NCI-H187 (cell line): ENCODE measurements at regions not wholly inside any gene's neighbourhood (a gene's known extent, or its start where the extent isn't known, plus 50 kb on each side); places are given as distances from the start of the nearest gene placed in this dataset.
"Not testable (repeated sequence)": the region's sequence is repeated elsewhere in the genome, so short reads cannot be mapped to it uniquely, and the experiment has no call there.

ENCODE experiments used
- DNase-seq, 2 experiments: peaks; one replicate each; lab custom pipeline; 2025; lab: John Stamatoyannopoulos, UW

GRCh38 chr12:31820832-31821231 lies 92.0 kb upstream of the AMN1 start:
- DNase-seq = peak in 1 of 2 experiments; percentile 29

DNA sequence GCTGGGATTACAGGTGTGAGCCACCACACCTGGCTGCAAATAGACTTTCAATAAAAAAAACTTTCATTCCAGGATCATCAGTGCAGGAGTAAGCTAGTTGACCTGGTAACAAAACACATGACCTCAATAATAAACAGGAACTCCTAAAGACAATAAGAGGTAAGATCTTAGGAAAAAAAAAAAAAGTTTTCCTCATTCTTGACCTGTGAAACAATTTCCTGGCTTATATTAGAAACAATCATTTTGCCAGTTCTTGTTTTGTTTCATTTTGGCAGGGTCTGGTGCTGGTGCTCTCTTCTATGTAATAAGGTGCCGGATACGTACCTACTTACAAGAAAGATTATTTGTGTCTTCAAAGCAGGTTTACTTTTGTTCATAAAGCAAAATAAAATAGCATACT lies 90.6 kb upstream of the AMN1 start:
- no peak for DNase-seq

DNA sequence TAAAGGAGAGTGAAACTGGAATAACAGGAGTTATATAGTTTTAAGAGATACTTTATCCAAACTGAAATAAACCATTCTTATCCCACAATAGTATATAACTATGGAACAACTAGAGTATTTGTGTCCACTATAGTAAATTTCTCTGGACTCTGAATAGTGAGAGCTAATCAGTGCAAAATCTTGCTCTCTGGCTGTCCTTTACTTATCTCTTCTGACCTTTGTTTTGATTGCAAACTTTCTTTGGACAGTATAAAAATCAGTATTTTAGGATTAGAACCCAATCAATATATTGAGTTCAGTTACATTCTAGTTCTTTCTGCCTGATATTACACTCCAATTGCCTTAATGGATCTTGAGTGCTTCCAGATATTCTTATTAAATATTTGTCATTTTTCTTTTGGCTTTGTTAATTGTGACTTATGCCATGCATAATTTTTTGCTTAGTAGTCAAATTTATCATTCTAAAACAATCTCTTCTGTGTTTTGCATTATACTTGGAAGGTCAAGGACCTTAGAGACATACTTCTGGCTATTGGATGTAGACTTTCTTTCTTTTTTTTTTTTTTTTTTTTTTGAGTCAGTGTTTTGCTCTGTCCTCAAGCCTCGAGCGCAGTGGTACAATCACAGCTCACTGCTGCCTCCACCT lies 89.9 kb upstream of the AMN1 start:
- DNase-seq = no peak

DNA sequence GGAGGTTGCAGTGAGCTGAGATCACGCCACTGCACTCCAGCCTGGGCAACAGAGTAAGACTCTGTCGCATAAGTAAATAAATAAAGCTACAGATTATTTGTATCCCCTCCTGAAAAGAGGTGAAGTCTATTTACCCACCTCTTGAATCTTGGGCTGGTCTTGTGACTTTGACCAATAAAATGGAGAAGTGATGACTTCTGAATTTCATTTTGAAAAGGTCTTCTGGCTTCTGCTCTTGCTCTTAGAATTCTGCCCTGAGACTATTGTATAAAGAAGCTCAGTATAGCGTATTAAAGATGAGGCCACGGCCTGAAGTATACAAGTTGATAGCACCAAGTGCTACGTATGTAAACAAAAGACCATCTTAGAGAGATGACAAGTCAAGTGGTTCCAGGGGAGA lies 88.3 kb upstream of the AMN1 start:
- DNase-seq = no peak

DNA sequence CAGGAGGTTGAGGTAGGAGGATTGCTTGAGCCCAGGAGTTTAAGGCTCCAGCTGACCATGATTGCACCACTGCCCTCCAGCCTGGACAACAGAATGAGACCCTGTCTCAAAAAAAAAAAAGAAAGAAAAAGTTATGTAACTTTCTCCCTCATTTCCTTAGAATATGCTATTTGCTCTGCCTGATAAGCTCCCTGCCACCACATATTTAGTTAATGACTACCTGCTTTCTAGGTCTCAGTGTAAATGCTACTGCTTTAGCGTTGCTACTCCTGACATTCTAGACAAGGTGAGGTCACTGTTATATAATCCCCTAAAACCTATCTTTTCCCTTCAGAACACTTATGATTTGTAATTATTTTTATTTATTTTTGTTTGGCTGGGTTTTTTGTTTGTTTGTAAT lies 86.3 kb upstream of the AMN1 start:
- no peak for DNase-seq

GRCh38 chr12:31813305-31813704 lies 84.5 kb upstream of the AMN1 start:
- no peak for DNase-seq

GRCh38 chr12:31807773-31808097 lies 78.9 kb upstream of the AMN1 start:
- DNase-seq = no peak

DNA sequence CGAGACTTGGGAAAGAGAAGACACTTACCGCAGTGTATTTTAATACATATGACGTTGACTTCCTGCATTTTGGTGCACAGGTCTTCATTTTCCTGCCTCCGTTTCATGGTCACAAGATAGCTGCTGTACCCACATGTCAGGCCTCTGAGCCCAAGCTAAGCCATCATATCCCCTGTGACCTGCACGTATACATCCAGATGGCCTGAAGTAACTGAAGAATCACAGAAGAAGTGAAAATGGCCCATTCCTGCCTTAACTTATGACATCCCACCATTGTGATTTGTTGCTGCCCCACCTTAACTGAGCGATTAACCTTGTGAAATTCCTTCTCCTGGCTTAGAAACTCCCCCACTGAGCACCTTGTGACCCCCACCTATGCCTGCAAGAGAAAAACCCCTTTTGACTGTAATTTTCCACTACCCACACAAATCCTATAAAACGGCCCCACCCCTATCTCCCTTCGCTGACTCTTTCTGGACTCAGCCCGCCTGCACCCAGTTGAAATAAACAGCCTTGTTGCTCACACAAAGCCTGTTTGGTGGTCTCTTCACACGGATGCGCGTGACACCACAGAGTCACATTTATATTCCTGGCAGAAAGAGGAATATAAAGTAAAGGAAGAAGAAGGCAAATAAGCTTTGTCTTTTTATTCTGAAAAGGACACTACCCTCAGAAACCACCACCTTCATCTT lies 78.4 kb upstream of the AMN1 start:
- not testable (repeated sequence) for DNase-seq

- DNase-seq = not testable (repeated sequence)
Observed at GRCh38 chr12:31805681-31806080, 76.9 kb upstream of the AMN1 start.

GRCh38 chr12:31804707-31805106 lies 75.9 kb upstream of the AMN1 start:
- not testable (repeated sequence) for DNase-seq

GRCh38 chr12:31804185-31804504 lies 75.3 kb upstream of the AMN1 start:
- no peak for DNase-seq

DNA sequence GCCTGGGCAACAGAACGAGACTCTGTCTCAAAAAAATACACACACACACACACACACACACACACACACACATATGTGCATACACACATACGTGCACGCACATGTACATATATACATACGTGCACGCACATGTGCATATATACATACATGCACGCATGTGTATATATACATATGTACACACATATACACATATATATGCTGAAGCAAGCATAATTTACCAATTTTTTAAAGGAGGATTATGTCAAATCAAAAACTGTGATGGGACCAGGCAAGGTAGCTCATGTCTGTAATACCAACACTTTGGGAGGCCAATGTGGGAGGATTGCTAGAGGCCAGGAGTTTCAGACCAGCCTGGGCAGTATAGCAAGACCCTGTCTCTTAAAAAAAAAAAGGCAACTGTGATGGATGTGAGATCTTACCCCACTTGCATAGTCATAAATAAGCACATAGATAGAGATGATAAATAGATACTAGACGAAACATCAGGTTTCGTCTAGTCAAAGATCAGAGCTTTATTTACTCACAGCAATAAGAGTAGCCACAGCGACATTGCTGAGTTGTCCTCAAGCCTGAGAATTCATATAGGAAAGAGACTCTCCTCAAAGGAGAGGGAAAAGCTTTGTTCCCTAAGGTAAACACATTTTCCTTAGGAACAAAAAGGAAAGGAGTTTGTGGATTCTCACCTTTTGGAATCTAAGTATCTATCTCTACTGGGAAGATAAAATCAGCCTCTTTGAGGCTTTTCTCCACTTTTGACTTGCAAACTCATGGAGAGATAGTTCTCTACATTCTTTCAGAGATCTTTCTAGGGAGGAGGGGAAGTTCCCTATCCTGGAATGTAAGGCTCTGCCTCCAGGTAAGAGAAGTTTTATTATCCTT lies 74.7 kb upstream of the AMN1 start:
- DNase-seq = no peak

DNA sequence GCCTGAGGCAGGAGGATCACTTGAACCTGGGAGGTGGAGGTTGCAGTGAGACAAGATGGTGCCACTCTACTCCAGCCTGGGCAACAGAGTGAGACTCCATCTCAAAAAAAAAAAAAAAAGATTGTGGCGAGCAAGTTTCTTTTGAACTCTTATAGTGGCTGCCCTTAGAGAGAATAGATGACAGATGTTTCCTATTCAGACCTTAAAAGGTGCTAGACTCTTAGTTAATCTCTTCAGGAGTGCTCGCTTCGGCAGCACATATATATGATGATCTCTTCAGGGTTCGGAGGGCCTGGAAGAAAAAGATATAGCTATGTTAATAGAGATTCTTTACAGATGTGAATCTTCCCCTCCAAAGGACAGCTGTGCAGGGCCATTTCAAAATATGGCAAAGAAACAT lies 73.1 kb upstream of the AMN1 start:
- DNase-seq = no peak

DNA sequence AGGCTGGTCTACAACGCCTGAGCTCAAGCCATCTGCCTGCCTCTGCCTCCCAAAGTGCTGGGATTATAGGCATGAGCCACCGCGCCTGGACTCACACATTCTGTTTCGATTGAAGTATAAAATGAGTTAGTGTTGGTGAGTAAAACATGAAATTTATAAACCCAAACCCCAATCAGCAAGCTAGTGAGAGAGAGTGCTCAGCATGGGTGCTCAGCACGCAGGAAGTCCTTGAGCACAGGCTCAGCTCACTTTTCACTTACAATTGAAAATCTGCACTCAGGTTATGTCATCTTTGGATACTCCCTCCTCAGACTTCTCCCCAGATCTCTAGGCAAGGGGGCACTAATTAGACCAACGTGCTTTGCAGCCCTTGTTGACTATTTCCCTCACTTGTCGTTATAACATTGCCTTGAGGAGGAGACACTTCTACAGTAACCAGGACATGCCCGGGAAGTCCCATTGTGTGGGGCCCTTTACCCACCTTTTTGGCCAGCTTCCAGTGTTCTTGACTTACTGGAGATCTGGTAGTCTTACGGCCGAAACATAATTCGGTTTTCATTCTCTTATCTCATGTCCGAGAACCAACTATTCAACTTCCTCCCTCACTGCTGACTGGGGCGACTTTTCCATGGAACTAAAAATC lies 68.5 kb upstream of the AMN1 start:
- DNase-seq = no peak

DNA sequence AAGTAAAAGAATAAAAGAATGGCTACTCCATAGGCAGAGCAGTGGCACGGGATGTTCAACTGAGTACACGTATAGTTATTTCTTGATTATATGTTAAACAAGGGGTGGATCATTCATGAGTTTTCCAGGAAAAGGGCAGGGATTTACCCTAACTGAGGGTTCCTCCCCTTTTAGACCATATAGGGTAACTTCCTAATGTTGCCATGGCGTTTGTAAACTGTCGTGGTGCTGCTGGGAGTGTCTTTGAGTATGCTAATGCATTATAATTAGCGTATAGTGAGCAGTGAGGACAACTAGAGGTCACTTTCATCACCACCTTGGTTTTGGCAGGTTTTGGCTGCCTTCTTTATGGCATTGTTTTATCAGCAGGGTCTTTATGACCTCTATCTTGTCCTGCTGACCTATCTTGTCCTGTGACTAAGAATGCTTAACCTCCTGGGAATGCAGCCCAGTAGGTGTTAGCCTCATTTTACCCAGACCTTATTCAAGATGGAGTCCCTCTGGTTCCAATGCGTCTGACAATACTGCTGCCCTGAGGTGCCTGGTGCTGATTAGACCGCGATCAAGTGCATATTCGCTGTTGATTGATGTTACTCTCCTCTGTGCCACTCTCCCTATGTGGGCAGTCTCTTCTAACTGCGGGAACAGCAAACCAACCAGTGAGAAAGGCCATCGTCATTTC lies 67.6 kb upstream of the AMN1 start:
- DNase-seq = no peak

DNA sequence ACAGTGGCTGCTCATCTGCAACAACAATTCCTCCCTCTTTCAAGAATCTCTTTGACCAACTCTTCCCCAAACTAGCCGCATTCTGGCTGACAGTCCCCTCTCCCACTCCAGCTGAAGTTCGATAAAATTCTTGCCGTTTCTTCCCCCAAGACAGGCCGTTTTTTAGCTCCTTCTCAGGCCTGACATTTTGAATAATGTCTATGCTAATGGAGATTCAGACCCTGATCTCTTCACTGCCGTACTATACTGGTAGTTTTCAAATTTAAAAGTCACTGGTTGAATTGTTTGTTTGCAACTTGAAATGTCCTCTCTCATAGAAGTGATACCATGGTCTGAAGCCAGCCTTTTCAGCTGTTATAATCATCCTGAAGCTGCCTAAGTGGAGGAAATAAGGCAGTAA lies 65.9 kb upstream of the AMN1 start:
- no peak for DNase-seq

DNA sequence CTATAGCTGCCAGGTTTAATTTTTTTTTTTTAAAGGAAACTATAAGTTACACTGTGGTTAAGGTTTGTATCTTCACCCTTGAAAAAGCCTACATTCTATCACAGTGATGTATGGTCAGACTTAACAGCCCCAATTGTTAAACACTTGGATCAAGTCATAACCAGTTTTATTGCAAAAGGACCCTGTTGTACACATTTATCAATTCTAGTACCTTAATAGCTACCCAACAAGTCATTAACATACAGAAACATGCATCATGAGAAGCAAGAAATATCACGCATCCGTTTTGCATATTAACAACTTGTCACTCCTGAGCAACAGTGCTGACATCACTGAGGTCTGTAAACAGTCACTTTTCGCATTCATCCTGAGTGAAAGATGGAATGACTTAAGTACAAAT lies 62.4 kb upstream of the AMN1 start:
- DNase-seq = not testable (repeated sequence)

DNA sequence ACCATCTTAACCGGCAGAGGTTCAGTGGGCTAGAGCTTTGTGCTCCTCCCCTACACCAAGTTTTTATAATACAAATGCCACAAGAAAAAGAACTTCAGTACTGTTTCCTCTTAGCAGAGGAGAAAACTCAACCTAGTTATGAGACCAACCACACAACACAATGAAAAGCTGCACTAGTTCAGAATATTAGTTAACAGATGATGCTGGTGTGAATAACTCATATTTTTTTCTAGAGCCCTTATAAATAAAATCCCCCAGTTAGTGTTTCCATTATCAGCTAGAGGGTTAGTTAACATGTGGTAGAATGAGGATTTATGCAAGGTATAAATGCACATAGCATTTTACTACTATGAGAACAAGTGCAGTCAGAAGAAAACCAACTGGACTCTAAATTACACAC lies 61.9 kb upstream of the AMN1 start:
- DNase-seq = no peak

GRCh38 chr12:31785318-31785717 lies 56.5 kb upstream of the AMN1 start:
- no peak for DNase-seq

DNA sequence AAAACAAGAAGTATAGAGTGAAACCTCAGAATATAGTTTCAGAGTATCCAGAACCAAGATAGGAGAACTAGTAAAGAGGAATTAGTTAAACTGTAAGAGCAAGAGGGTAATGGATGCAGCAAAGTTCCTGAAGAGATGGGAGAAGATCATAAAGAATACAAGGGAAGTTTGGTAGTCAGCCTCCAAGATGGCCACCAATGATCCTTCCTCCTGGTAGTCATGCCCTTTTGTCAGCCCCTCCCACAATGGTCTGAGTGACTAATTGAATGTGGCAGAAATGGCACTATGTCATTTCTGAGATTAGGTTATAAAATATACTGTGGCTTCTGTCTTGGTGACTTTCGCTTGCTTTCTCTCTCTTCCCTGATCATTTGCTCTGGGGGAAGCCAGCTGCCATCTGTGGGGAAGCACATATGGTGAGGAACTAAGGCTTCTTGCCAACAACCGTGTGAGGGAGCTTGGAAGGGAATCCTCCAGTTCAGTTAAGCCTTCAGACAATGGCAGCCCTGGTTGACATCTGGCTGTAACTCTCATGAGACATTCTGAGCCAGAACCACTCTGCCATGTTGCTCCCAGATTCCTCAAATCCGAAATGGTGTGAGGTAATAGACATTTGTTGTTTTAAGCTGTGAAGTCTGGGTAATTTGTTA lies 55.3 kb upstream of the AMN1 start:
- no peak for DNase-seq

GRCh38 chr12:31783556-31783955 lies 54.7 kb upstream of the AMN1 start:
- DNase-seq = no peak
